GM21786 (cell line): ENCODE measurements at regions not wholly inside any gene's neighbourhood (a gene's known extent, or its start where the extent isn't known, plus 50 kb on each side); places are given as distances from the start of the nearest gene placed in this dataset.
"Not testable (repeated sequence)": the region's sequence is repeated elsewhere in the genome, so short reads cannot be mapped to it uniquely, and the experiment has no call there.

Experiments used
- ATAC-seq: cut with Tn5 transposase; IDR thresholded peaks from one replicate; pipeline ENCODE4 v1.9.1; 2021; ENCODE audit not compliant: unreplicated experiment

DNA sequence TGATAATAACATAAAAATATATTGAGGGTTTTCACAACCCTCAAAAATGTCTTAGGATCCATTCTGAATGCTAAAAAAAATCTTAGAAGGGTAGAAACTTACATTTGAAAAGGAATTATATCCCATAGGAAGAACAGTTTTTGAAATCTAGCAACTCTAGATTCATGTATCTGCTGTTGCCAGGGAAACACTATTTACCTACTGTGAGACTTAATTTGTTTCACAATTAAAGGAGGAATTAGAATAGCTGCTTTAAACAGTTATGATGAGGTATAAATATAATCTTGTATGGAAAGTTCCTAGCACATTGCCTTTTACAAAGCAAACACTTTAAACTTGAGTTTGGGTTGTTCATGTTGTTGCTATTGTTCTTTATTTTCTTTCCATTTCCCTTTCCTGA lies 988.2 kb downstream of the SUCLG1 start:
- no peak for ATAC-seq

DNA sequence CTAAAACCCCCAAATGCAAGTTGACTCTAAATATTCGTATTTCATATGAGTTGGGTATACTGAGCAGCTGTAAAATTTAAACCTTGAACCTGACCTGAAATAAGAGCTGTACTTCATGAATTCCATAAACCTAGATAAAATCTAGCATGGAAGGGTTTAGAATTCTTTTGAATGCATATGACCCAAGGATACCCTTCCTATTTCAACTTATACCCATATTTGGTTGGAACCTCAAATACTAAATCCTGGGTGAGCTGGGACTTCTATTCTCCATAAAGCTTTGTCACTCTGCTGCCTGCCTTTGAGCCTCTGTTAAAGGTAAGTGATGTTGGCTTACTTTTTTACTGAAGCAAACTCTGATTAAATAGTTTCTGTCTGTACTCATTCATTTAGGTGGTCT lies 994.6 kb downstream of the SUCLG1 start:
- no peak for ATAC-seq

GRCh38 chr2:83462881-83463280 lies 996.2 kb downstream of the SUCLG1 start:
- ATAC-seq = no peak

- ATAC-seq = no peak
These were observed 997.9 kb downstream of the SUCLG1 start for GRCh38 chr2:83461135-83461534.

DNA sequence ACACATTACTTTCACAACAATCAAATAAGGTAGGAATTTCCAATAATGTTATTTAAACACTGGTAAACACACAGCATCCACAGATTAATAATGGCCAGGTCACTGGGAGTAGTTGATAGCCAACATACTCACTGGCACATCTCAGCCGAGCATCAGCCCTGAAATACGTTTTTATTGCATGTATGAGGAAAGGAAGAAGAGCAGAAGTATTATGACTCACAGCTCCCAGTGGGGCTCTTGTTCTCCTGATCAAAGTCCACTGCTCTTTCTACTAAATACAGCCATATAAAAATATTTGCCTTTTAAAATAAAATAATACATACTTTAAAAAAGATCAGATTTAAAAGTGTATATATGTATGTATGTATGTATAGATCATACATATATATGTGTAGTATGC lies 999.6 kb downstream of the SUCLG1 start:
- no peak for ATAC-seq

DNA sequence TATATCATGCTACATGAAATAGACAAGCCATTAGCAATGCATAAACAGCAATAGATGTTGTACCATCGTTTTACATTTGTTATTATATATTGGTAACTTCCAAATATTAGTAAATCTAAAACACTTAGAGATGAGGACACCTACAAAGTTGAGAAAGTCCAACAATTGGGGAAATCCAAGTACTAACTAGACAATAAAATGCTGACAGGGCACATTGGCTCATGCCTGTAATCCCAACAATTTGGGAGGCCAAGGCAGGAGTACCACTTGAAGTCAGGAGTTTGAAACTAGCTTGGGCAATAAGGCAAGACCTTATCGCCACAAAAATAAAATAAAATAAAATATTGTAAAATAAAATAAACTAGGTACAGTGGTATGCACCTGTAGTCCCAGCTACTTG lies 1023.1 kb downstream of the SUCLG1 start:
- ATAC-seq = no peak

DNA sequence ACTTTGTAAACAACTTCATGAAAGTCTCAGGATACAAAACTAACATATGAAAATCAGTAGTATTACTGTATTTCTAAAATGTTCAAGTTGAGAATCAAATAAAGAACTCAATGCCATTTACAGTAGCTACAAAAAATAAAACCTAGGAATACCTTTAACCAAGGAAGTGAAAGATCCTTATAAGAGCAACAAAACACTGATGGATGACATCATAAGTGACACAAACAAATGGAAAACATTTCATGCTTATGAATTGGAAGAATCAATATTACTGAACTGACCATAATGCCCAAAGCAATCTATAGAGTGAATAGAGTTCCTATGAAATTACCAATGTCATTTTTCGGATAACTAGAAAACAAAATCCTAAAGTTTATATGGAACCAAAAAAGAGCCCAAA lies 1038.1 kb downstream of the SUCLG1 start:
- no peak for ATAC-seq

- ATAC-seq = no peak
These were observed 1064.8 kb downstream of the SUCLG1 start for GRCh38 chr2:83394134-83394904.

DNA sequence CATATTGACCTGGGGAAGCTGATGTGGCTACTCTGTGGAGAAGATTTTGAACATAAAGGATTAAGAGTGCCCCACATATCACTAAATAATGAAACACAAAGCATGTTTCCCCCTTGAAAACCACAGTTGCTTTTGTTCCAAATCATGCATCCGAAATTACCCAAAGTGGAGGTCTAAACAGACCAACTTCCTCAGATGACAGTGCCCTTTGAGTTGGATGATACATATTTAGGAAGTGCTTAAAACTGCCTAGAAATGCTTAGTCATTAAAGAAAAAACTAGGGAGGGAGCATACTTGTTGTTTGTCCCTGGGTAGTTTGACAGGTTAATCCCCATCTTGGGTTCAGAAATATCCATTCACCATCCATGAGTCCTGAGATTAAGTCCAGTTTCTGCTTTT lies 1070.3 kb downstream of the SUCLG1 start:
- ATAC-seq = no peak

DNA sequence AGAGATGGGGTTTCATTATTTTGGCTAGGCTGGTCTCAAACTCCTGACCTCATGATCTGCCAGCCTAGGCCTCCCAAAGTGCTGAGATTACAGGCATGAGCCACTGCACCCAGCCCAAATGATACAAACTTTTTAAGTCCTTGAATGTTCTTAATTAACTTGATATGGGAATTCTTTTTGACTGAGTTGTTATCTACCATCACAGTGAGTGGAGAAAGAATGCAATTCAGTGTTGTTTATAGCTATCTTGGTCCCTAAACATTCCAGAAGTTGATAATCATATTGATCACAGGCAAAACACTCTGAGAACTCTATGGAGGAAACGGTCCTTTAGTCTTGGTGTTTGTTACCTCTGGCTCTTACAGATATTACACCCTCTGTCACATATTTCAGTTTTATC lies 1072.5 kb downstream of the SUCLG1 start:
- ATAC-seq = no peak

DNA sequence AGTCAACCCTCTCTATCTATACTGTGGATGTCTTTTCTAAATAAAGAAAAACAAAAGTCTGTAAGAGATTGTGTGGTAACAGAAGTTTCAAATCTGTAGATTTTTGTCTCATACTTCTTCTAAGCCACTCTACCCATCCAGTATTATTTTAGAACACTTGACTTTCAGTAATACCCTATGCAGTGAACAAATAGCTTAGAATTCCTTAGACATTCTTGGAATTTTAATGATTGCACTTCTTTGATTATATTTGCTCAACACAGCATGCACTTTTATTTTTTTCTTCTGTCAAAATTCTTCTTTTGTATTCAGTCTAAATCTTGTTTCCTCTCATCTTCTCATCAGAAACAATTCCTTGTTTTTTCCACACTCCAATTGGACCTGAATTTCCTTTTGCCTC lies 1080.2 kb downstream of the SUCLG1 start:
- no peak for ATAC-seq

GRCh38 chr2:83376731-83377130 lies 1082.3 kb downstream of the SUCLG1 start:
- no peak for ATAC-seq

DNA sequence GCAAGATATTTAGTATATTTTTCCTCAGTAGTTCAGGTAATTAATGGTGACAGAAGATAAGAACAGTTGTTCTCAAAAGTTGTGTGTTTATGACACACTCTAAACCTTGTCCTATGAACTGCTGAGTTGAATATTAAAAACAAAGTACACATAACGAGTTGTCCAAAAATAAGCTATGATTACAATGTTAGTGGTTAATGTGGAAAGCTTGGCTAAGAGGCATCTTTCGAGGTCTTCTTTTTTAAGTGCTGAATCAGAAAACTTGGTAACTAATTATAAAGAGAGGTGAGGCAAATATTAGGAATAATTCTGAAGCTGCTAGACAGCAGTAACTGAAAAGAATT lies 1088.7 kb downstream of the SUCLG1 start:
- ATAC-seq = no peak

GRCh38 chr2:83369601-83370418 lies 1089.3 kb downstream of the SUCLG1 start:
- no peak for ATAC-seq

DNA sequence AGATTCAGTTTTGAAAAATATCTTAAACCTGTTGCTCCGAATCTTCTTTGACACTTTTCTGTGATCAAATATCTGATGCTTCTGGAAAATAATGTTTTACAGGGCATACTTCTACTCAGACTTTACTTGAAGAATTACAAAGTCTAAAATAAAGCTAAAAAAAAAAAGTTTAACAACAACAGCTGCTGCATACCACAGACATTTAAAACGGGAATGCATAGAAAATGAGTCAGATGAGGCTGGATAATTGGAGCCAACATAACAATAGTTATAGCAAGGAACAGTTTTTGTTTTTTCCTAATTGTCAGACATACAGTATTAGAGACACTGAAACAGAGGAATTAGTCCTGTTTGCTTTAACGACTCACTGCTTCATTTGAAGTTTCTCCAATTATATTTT lies 1090.2 kb downstream of the SUCLG1 start:
- ATAC-seq = no peak

- no peak for ATAC-seq
These were observed 1090.6 kb downstream of the SUCLG1 start for GRCh38 chr2:83368461-83368860.

GRCh38 chr2:83365476-83365875 lies 1093.6 kb downstream of the SUCLG1 start:
- no peak for ATAC-seq

DNA sequence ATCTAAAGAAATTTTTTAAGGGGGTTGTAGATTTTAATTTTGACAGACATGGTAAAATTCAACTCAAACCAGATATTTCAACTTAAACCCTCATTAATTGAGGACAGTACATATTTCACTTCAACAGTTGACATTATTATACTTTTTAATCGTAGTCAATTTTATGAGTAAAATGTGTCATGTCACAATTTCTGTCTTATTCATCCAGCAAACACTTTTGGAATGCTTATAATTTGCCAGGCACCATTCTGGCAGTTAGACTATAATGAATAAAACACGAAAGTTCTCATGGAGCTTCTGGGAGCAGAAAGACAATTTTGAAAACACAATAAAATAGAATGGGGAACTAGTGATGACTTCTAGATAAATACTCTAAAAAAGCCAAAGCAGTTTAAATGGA lies 1094.8 kb downstream of the SUCLG1 start:
- no peak for ATAC-seq

GRCh38 chr2:83363138-83363537 lies 1095.9 kb downstream of the SUCLG1 start:
- ATAC-seq = not testable (repeated sequence)

GRCh38 chr2:83359336-83359735 lies 1099.7 kb downstream of the SUCLG1 start:
- ATAC-seq = no peak

GRCh38 chr2:83342860-83343329 lies 1116.2 kb downstream of the SUCLG1 start:
- ATAC-seq = no peak

- no peak for ATAC-seq
These were observed 1118.7 kb downstream of the SUCLG1 start for GRCh38 chr2:83340424-83340823.
